ENCODE measurements at regions not wholly inside any gene's neighbourhood (a gene's known extent, or its start where the extent isn't known, plus 50 kb on each side); places are given as distances from the start of the nearest gene placed in this dataset.

DNA sequence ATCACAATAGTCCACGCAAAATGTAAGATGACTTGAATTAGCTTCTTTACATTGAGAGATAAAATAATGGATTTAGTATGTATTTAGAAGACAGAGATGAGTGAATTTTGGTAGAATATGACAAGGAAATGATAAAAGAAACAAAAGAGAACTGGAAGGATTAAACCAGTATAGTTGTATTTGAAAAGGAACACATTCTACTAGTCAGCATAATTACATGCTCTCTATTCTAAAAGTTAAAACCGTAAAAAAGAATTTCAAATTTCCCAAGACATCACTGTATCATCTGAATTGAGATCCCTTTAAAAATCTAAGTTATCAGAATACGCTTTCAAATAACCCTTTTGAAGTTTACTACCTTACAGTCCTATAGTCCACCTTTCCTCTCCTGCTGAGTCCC lies 1156.7 kb upstream of the PCDH9 start:
- no peak overlapping the region for H3K27ac ChIP-seq (ENCODE audit: extremely low read depth, low read depth, low read length)
- ChIA-PET POLR2A (no interaction called here), CTCF (no interaction called here)
- no peak overlapping the region for H3K4me3 ChIP-seq (ENCODE audit: low read depth, low read length)
- TF ChIP-seq, protein P1, sequence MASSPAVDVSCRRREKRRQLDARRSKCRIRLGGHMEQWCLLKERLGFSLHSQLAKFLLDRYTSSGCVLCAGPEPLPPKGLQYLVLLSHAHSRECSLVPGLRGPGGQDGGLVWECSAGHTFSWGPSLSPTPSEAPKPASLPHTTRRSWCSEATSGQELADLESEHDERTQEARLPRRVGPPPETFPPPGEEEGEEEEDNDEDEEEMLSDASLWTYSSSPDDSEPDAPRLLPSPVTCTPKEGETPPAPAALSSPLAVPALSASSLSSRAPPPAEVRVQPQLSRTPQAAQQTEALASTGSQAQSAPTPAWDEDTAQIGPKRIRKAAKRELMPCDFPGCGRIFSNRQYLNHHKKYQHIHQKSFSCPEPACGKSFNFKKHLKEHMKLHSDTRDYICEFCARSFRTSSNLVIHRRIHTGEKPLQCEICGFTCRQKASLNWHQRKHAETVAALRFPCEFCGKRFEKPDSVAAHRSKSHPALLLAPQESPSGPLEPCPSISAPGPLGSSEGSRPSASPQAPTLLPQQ (tag by site-specific recombination; IDR thresholded peaks at IDR 0.05): no peak
- H3K36me3 ChIP-seq (ENCODE audit: control insufficient read depth in 2 of 2, insufficient read depth in 1 of 2, low read length in 2 of 2): no peaks in the 10 kb centered on the region
- H3K4me1 ChIP-seq (ENCODE audit: control insufficient read depth, insufficient read depth, low read length): no peaks in the 10 kb centered on the region
- no peaks in the 10 kb centered on the region for H3K9me3 ChIP-seq (ENCODE audit: control insufficient read depth, insufficient read depth, low read depth, low read length)

DNA sequence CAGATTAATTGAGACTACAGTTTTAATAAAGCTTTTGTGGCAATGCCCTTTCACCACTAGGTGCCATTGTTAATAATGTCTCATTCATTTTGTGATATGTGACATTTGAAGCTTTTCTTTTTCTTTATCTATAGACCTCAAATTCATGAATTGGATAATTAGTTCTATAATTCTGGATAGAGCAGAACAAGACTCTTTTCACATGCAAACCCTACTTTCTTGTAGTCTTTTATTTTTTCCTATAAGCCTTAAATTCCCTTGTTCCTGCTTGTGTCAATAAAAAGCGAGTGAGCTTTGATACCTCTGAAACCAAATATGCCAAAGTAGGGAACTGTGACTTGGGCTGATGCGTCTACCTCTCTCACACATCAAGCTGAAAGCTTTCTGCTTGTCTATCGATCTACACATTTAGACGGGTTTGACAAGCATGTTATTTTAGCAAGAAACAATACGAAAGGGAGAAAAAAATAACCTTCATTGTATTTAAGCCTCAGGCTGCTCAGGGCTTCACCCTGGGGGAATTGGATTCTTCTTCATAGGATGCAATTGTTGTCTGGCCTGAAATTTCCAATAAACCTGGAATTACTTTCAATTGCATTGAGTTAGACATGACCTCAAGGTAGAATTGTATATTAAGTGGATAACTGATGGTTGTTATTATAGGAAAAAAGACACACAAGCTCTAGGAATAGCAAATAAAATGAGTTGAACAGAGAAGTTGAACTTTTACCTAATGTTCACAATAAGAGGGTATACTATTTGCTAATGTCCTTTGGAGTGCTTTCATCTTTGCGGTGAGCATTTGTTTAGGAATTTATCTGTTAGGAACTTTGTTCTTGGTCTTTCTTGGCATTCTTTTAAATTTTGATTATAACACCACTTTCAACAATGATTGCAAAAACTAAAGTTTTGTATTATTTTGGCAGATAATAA lies 1150.2 kb upstream of the PCDH9 start:
- Histone ChIP-seq H3K4me1 (ENCODE audit: control insufficient read depth, insufficient read depth, low read length) (no peaks in the 10 kb centered on the region), H3K27ac (ENCODE audit: extremely low read depth, low read depth, low read length) (no peak overlapping the region), H3K9me3 (ENCODE audit: control insufficient read depth, insufficient read depth, low read depth, low read length) (no peaks in the 10 kb centered on the region), H3K36me3 (ENCODE audit: control insufficient read depth in 2 of 2, insufficient read depth in 1 of 2, low read length in 2 of 2) (no peaks in the 10 kb centered on the region), H3K4me3 (ENCODE audit: low read depth, low read length) (no peak overlapping the region)
- TF ChIP-seq ZNF654 (tag by site-specific recombination; IDR thresholded peaks at IDR 0.05; ENCODE audit: low read depth) (no peak), ZNF626 (tag by site-specific recombination; IDR thresholded peaks at IDR 0.05) (no peak), ZNF19 (tag by site-specific recombination; IDR thresholded peaks at IDR 0.05; ENCODE audit: low read depth) (no peak), SCRT1 (tag by site-specific recombination; IDR thresholded peaks at IDR 0.05; ENCODE audit: borderline replicate concordance) (no peak), ZNF571 (tag by site-specific recombination; IDR thresholded peaks at IDR 0.05) (no peak), ZBTB20 (tag by site-specific recombination; IDR thresholded peaks at IDR 0.05) (no peak)
- TF ChIP-seq, protein P2, sequence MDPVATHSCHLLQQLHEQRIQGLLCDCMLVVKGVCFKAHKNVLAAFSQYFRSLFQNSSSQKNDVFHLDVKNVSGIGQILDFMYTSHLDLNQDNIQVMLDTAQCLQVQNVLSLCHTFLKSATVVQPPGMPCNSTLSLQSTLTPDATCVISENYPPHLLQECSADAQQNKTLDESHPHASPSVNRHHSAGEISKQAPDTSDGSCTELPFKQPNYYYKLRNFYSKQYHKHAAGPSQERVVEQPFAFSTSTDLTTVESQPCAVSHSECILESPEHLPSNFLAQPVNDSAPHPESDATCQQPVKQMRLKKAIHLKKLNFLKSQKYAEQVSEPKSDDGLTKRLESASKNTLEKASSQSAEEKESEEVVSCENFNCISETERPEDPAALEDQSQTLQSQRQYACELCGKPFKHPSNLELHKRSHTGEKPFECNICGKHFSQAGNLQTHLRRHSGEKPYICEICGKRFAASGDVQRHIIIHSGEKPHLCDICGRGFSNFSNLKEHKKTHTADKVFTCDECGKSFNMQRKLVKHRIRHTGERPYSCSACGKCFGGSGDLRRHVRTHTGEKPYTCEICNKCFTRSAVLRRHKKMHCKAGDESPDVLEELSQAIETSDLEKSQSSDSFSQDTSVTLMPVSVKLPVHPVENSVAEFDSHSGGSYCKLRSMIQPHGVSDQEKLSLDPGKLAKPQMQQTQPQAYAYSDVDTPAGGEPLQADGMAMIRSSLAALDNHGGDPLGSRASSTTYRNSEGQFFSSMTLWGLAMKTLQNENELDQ (tag by site-specific recombination; IDR thresholded peaks at IDR 0.05; ENCODE audit: low read depth): no peak
- POLR2A ChIA-PET: no interaction called here
- CTCF ChIA-PET: interaction anchor here (0.6 kb wide), 1 partner anchor 547 kb away, joined by 4 read pairs; no protein-coding TSS in a partner anchor

DNA sequence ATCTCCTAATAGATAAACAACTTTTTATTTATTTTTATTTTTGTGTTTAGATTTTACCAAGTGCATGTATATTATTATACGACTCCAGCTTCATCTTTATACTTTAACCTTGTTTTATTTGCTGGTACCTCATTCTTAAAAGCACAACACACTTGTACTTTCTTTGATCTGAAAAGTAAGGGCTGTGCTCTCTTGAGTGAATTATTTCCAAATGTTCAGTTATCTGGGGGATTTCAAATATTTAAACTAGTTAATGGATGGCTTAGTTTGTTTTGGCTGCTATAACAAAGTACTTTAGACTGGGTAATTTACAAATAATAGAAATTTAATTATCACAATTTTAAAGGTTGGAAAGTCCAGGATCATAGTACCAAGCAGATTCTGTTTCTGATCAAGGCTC lies 1148.2 kb upstream of the PCDH9 start:
- H3K9me3 ChIP-seq (ENCODE audit: control insufficient read depth, insufficient read depth, low read depth, low read length): no peaks in the 10 kb centered on the region
- no peaks in the 10 kb centered on the region for H3K4me1 ChIP-seq (ENCODE audit: control insufficient read depth, insufficient read depth, low read length)
- H3K27ac ChIP-seq (ENCODE audit: extremely low read depth, low read depth, low read length): no peak overlapping the region
- TF ChIP-seq ZNF157 (tag by site-specific recombination; IDR thresholded peaks at IDR 0.05) (no peak), ZNF664 (tag by site-specific recombination; IDR thresholded peaks at IDR 0.05) (no peak), ZNF776 (tag by site-specific recombination; IDR thresholded peaks at IDR 0.05; ENCODE audit: borderline replicate concordance) (no peak), ZNF768 (tag by site-specific recombination; IDR thresholded peaks at IDR 0.05) (no peak), OSR2 (tag by site-specific recombination; IDR thresholded peaks at IDR 0.05) (no peak), ZNF530 (tag by site-specific recombination; IDR thresholded peaks at IDR 0.05; ENCODE audit: low read depth) (no peak), GLI4 (tag by site-specific recombination; IDR thresholded peaks at IDR 0.05) (no peak), ZSCAN30 (tag by site-specific recombination; IDR thresholded peaks at IDR 0.05) (no peak)
- TF ChIP-seq, protein P3, sequence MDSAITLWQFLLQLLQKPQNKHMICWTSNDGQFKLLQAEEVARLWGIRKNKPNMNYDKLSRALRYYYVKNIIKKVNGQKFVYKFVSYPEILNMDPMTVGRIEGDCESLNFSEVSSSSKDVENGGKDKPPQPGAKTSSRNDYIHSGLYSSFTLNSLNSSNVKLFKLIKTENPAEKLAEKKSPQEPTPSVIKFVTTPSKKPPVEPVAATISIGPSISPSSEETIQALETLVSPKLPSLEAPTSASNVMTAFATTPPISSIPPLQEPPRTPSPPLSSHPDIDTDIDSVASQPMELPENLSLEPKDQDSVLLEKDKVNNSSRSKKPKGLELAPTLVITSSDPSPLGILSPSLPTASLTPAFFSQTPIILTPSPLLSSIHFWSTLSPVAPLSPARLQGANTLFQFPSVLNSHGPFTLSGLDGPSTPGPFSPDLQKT (IDR thresholded peaks at IDR 0.05; ENCODE audit: borderline replicate concordance, low read depth, low read length): no peak
- TF ChIP-seq, protein P4, sequence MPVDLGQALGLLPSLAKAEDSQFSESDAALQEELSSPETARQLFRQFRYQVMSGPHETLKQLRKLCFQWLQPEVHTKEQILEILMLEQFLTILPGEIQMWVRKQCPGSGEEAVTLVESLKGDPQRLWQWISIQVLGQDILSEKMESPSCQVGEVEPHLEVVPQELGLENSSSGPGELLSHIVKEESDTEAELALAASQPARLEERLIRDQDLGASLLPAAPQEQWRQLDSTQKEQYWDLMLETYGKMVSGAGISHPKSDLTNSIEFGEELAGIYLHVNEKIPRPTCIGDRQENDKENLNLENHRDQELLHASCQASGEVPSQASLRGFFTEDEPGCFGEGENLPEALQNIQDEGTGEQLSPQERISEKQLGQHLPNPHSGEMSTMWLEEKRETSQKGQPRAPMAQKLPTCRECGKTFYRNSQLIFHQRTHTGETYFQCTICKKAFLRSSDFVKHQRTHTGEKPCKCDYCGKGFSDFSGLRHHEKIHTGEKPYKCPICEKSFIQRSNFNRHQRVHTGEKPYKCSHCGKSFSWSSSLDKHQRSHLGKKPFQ (tag by site-specific recombination; IDR thresholded peaks at IDR 0.05): no peak
- TF ChIP-seq, protein P5, sequence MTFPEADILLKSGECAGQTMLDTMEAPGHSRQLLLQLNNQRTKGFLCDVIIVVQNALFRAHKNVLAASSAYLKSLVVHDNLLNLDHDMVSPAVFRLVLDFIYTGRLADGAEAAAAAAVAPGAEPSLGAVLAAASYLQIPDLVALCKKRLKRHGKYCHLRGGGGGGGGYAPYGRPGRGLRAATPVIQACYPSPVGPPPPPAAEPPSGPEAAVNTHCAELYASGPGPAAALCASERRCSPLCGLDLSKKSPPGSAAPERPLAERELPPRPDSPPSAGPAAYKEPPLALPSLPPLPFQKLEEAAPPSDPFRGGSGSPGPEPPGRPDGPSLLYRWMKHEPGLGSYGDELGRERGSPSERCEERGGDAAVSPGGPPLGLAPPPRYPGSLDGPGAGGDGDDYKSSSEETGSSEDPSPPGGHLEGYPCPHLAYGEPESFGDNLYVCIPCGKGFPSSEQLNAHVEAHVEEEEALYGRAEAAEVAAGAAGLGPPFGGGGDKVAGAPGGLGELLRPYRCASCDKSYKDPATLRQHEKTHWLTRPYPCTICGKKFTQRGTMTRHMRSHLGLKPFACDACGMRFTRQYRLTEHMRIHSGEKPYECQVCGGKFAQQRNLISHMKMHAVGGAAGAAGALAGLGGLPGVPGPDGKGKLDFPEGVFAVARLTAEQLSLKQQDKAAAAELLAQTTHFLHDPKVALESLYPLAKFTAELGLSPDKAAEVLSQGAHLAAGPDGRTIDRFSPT (tag by site-specific recombination; IDR thresholded peaks at IDR 0.05): no peak
- CTCF ChIA-PET: no interaction called here
- POLR2A ChIA-PET: no interaction called here
- no peaks in the 10 kb centered on the region for H3K36me3 ChIP-seq (ENCODE audit: control insufficient read depth in 2 of 2, insufficient read depth in 1 of 2, low read length in 2 of 2)
- no peak overlapping the region for H3K4me3 ChIP-seq (ENCODE audit: low read depth, low read length)
